ENCODE measurements at regions not wholly inside any gene's neighbourhood (a gene's known extent, or its start where the extent isn't known, plus 50 kb on each side); places are given as distances from the start of the nearest gene placed in this dataset.

- Histone ChIP-seq H3K79me2 (ENCODE audit: low read length) (no peaks in the 10 kb centered on the region), H3K4me2 (ENCODE audit: low read length) (no peak overlapping the region), H3K9me3 (ENCODE audit: low read length) (0 out of 2 replicates have a peak, but pooled peaks cover 4% of the 10 kb centered on the region), H3K27ac (ENCODE audit: low read length) (no peak overlapping the region), H4K20me1 (ENCODE audit: low read length) (no peaks in the 10 kb centered on the region), H3K27me3 (ENCODE audit: low read length) (no peaks in the 10 kb centered on the region), H3K4me1 (ENCODE audit: insufficient read depth, low read length) (no peaks in the 10 kb centered on the region), H3K9me2 (replicated peaks; ENCODE audit: low read length) (no peaks in the 10 kb centered on the region), H3K36me3 (ENCODE audit: low read depth, low read length) (no peaks in the 10 kb centered on the region), H3K4me3 (ENCODE audit: low read length) (no peak overlapping the region), H3F3A (ENCODE audit: low read length, unreplicated experiment) (no peaks in the 10 kb centered on the region), H3K9ac (ENCODE audit: low read length) (no peak overlapping the region), H2AFZ (ENCODE audit: low read length) (no peak overlapping the region)
- no peak for ATAC-seq
- CTCF ChIA-PET: no interaction called here
- intact Hi-C loops (cut with micrococcal nuclease): no loop called here
- POLR2A ChIA-PET (ENCODE audit: unreplicated experiment): no interaction called here
- TF ChIP-seq EZH2 (IDR thresholded peaks at IDR 0.05; ENCODE audit: low read length, unreplicated experiment) (no peak), EZH2phosphoT487 (IDR thresholded peaks at IDR 0.05; ENCODE audit: borderline replicate concordance, low read length) (no peak), CTCF (conservative IDR thresholded peaks at IDR 0.05; ENCODE audit: low read depth, low read length) (no peak)
- DNase-seq: no peak
- no TSS peak for BruUV-seq (replicated peaks)
Measured at GRCh38 chr13:103263448-103263847, 197.2 kb upstream of the SLC10A2 start.

GRCh38 chr13:103255587-103256301 lies 189.5 kb upstream of the SLC10A2 start:
- Histone ChIP-seq H3K27me3 (ENCODE audit: low read length) (no peaks in the 10 kb centered on the region), H3K36me3 (ENCODE audit: low read depth, low read length) (no peaks in the 10 kb centered on the region), H3K27ac (ENCODE audit: low read length) (0 out of 2 replicates have a peak overlapping the region, but pooled peaks have one; percentile 7), H3K4me2 (ENCODE audit: low read length) (peak overlapping the region; percentile 42), H3K9ac (ENCODE audit: low read length) (no peak overlapping the region), H3K4me3 (ENCODE audit: low read length) (no peak overlapping the region), H4K20me1 (ENCODE audit: low read length) (no peaks in the 10 kb centered on the region), H3F3A (ENCODE audit: low read length, unreplicated experiment) (no peaks in the 10 kb centered on the region), H2AFZ (ENCODE audit: low read length) (no peak overlapping the region; the same call in 1 of the 2 replicates), H3K4me1 (ENCODE audit: insufficient read depth, low read length) (peaks cover 18% of the 10 kb centered on the region; the same call in 1 of the 2 replicates), H3K9me2 (replicated peaks; ENCODE audit: low read length) (no peaks in the 10 kb centered on the region), H3K9me3 (ENCODE audit: low read length) (no peaks in the 10 kb centered on the region), H3K79me2 (ENCODE audit: low read length) (no peaks in the 10 kb centered on the region)
- CTCF ChIA-PET: interaction anchor here (0.8 kb wide), 1 partner anchor 18 kb away, joined by 4 read pairs; no protein-coding TSS in a partner anchor
- intact Hi-C loops (cut with micrococcal nuclease): no loop called here
- POLR2A ChIA-PET (ENCODE audit: unreplicated experiment): no interaction called here
- BruUV-seq (replicated peaks): no TSS peak
- peak; percentile 44 for DNase-seq
- no peak for TF ChIP-seq EZH2 (IDR thresholded peaks at IDR 0.05; ENCODE audit: low read length, unreplicated experiment)
- TF ChIP-seq CTCF (conservative IDR thresholded peaks at IDR 0.05; ENCODE audit: low read depth, low read length): no peak
- no peak for TF ChIP-seq EZH2phosphoT487 (IDR thresholded peaks at IDR 0.05; ENCODE audit: borderline replicate concordance, low read length)
- peak; percentile 76 for ATAC-seq

- Histone ChIP-seq H3K36me3 (ENCODE audit: low read depth, low read length) (no peaks in the 10 kb centered on the region), H2AFZ (ENCODE audit: low read length) (no peak overlapping the region), H3F3A (ENCODE audit: low read length, unreplicated experiment) (no peaks in the 10 kb centered on the region), H3K9ac (ENCODE audit: low read length) (no peak overlapping the region), H3K9me3 (ENCODE audit: low read length) (no peaks in the 10 kb centered on the region), H3K4me2 (ENCODE audit: low read length) (no peak overlapping the region), H3K4me3 (ENCODE audit: low read length) (no peak overlapping the region), H3K4me1 (ENCODE audit: insufficient read depth, low read length) (peaks cover 3% of the 10 kb centered on the region; the same call in 1 of the 2 replicates), H4K20me1 (ENCODE audit: low read length) (no peaks in the 10 kb centered on the region), H3K27ac (ENCODE audit: low read length) (no peak overlapping the region), H3K79me2 (ENCODE audit: low read length) (no peaks in the 10 kb centered on the region), H3K9me2 (replicated peaks; ENCODE audit: low read length) (no peaks in the 10 kb centered on the region), H3K27me3 (ENCODE audit: low read length) (no peaks in the 10 kb centered on the region)
- ChIA-PET POLR2A (ENCODE audit: unreplicated experiment) (no interaction called here), CTCF (no interaction called here)
- ATAC-seq (no peak), DNase-seq (no peak)
- no TSS peak for BruUV-seq (replicated peaks)
- intact Hi-C loops (cut with micrococcal nuclease): no loop called here
- TF ChIP-seq CTCF (conservative IDR thresholded peaks at IDR 0.05; ENCODE audit: low read depth, low read length): no peak
- TF ChIP-seq EZH2 (IDR thresholded peaks at IDR 0.05; ENCODE audit: low read length, unreplicated experiment): no peak
- TF ChIP-seq EZH2phosphoT487 (IDR thresholded peaks at IDR 0.05; ENCODE audit: borderline replicate concordance, low read length): no peak
Measured at GRCh38 chr13:103250071-103250470, 183.9 kb upstream of the SLC10A2 start.
